Mammary epithelial cell (primary cell): ENCODE measurements at regions not wholly inside any gene's neighbourhood (a gene's known extent, or its start where the extent isn't known, plus 50 kb on each side); places are given as distances from the start of the nearest gene placed in this dataset.

Experiments
- CTCF ChIP-seq, 2 donors: IDR thresholded peaks in 1 of 2; conservative IDR thresholded peaks in 1 of 2; 2 replicates each; pipeline ENCODE4 v1.5.1; 2011 to 2012; ENCODE audit warnings: inconsistent platforms in 2 of 2, low read length in 2 of 2, mild to moderate bottlenecking in 2 of 2, control low read depth in 1 of 2, low read depth in 1 of 2; ENCODE audit not compliant: insufficient read depth in 1 of 2; ENCODE audit errors: extremely low read depth in 1 of 2
- EZH2 ChIP-seq: IDR thresholded peaks from 2 replicates; pipeline ENCODE4 v1.6.1; 2012; ENCODE audit warnings: low read length, inconsistent platforms, borderline replicate concordance

DNA sequence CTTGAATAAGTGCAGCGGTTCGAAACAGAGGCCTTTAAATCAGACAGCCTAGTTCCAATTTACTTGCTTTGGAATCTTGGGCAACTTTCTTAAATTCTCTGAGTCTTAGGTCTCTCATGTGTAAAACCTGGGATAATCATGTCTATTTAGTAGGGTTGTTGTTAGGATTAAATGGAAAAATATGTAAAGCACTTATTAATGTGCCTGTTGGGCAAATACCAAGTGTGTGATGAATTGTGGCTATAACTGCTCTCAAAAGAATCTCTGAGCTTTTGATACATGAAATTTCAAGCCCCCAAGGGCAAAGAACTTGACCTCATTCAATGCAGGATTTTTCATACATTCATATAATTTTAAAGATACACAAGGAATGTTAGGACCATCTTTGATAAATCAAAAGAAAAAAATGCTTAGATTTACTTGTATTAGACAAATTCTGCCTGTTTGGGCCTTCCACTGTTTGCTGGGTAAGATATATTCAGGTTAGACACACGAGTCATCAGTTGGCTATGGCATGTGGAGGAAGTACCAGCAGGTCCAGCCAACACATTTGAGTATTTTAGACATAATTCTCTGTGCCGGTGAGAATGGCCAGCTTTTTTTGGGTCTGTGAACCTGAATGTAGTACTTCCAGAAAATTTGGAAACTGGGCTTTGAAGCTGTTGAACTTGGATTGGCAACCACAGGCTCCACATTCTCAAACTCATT is 241.4 kb upstream of the CNKSR2 start:
- TF ChIP-seq CTCF (conservative IDR thresholded peaks at IDR 0.05 in 1 of 2, IDR thresholded peaks at IDR 0.05 in 1 of 2; ENCODE audit: extremely low read depth in 1 of 2, insufficient read depth in 1 of 2, low read depth in 1 of 2, low read length in 2 of 2) (no peak), EZH2 (no peak)
